Heart right ventricle (tissue), 15 donors: ENCODE measurements at regions not wholly inside any gene's neighbourhood (a gene's known extent, or its start where the extent isn't known, plus 50 kb on each side); places are given as distances from the start of the nearest gene placed in this dataset.

Experiments
- ATAC-seq, 8 donors: fragments of 200-7000 bp; cut with Tn5 transposase; one replicate each; pipeline ENCODE4 v1.9.1; 2020; ENCODE audit warnings: mild to moderate bottlenecking in 8 of 8, moderate library complexity in 8 of 8, moderate number of reproducible peaks in 1 of 8
- DNase-seq, 2 donors: peaks; one replicate each; pipeline ENCODE4 v3.0.0-alpha.2; 2020
- H3K27ac ChIP-seq, 10 donors: fragments of 200-600 bp; sonication (generic) in 2 of 10; one replicate each; pipeline versions ENCODE4 v1.5.0 to v1.8.0; 2020 to 2022; ENCODE audit warnings: mild to moderate bottlenecking in 3 of 10
- H3K27me3 ChIP-seq, 7 donors: fragments of 200-600 bp; one replicate each; pipeline ENCODE4 v1.8.0; 2021 to 2022; ENCODE audit warnings: mild to moderate bottlenecking in 2 of 7
- H3K36me3 ChIP-seq, 9 donors: fragments of 200-600 bp; sonication (generic) in 1 of 9; one replicate each; pipeline versions ENCODE4 v1.5.0 to v1.8.0; 2020 to 2022; ENCODE audit warnings: mild to moderate bottlenecking in 2 of 9
- H3K4me1 ChIP-seq, 9 donors: fragments of 200-600 bp; sonication (generic) in 1 of 9; one replicate each; pipeline versions ENCODE4 v1.5.0 to v1.8.0; 2020 to 2022; ENCODE audit warnings: mild to moderate bottlenecking in 4 of 9
- H3K4me3 ChIP-seq, 10 donors: fragments of 200-600 bp; sonication (generic) in 2 of 10; one replicate each; pipeline versions ENCODE4 v1.5.0 to v1.8.0; 2020 to 2022; ENCODE audit warnings: mild to moderate bottlenecking in 7 of 10, moderate library complexity in 2 of 10
- H3K9me3 ChIP-seq, 11 donors: fragments of 200-600 bp in 10 of 11; sonication (generic) in 2 of 11; one replicate each; pipeline versions ENCODE4 v1.5.0 to v1.8.0; 2013 to 2022; ENCODE audit warnings: mild to moderate bottlenecking in 2 of 11, control low read depth in 1 of 11, moderate library complexity in 1 of 11
- intact Hi-C, 10 donors: fragments of 100-400 bp; cut with DNase I; formaldehyde crosslinking; loops; one replicate each; pipeline versions ENCODE4 v1.11.1 to v1.14.2; 2022
- TF ChIP-seq, protein P1 (sequence below), 9 donors: fragments of 200-600 bp; sonication (generic) in 2 of 9; IDR thresholded peaks; one replicate each; pipeline versions ENCODE4 v1.5.0 to v1.8.0; 2021 to 2022; ENCODE audit warnings: antibody characterized with exemption in 9 of 9, mild to moderate bottlenecking in 5 of 9, moderate library complexity in 1 of 9
- donor health status: Arrhythmogenic right ventricular cardiomyopathy.
- donor health status: ischemic (EF 13 %, LVEDD 7.1; RV severe dilation, severe dysfunction).
- donor health status: DM: no; HTN: yes; CAD: no.
- donor health status: DM: no; HTN: no; CAD: no.
- donor health status: ischemic (EF 25% LVEDD 6.9; RV normal size, moderate dysfunction).
- donor health status: ischemic (EF 25% LVEDD 5.7; RV mildly dilated, moderate dysfunction).
- donor health status: healthy.
- donor health status: DM: yes; HTN: yes; CAD: no.
- donor health status: Ischemic cardiomyopathy.
- donor health status: ischemic (EF 35%, LVEDD 5.7; RV mildly dilated, moderate dysfunction).
- donor health status: nonischemic (EF 11% LVEDD 7.7; RV severe dilation, severe dysfunction).
- donor health status: DM: yes; HTN: yes; CAD: no.
- donor health status: PGD.
- donor health status: ischemic (EF 29% LVEDD 5.4; RV normal size, mild dysfunction).
- donor health status: nonischemic (EF 23%, LVEDD 6.1; RV moderate dilation, normal function).

DNA sequence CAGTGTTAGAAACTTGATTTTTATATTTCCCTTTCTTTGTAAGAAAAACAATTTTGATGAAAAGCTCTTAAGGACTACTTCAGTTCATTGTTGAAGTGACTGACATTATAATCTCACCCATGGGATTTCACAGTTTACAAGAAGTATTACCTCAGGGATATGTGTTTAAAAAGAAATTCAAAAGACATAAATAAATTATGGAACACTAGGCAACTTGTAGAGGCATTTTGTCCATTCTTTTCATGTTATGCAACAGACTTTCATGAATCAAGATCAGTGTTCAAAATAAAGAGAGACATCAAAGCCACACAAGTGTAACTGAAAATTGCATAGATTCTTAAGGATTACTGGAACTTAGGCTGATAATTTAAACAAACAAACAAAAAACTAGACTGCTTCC lies 196.8 kb upstream of the AGTR1 start:
- DNase-seq (no peak), ATAC-seq (no peak)
- peaks cover 0 to 11% (median 0%) of the 10 kb centered on the region in 11 donors for H3K9me3 ChIP-seq
- H3K4me1 ChIP-seq, result no peaks in the 10 kb centered on the region
- intact Hi-C loops, result no loop called here
- no peaks in the 10 kb centered on the region for H3K36me3 ChIP-seq
- no peak overlapping the region for H3K4me3 ChIP-seq
- H3K27ac ChIP-seq, result no peak overlapping the region
- TF ChIP-seq, protein P1, sequence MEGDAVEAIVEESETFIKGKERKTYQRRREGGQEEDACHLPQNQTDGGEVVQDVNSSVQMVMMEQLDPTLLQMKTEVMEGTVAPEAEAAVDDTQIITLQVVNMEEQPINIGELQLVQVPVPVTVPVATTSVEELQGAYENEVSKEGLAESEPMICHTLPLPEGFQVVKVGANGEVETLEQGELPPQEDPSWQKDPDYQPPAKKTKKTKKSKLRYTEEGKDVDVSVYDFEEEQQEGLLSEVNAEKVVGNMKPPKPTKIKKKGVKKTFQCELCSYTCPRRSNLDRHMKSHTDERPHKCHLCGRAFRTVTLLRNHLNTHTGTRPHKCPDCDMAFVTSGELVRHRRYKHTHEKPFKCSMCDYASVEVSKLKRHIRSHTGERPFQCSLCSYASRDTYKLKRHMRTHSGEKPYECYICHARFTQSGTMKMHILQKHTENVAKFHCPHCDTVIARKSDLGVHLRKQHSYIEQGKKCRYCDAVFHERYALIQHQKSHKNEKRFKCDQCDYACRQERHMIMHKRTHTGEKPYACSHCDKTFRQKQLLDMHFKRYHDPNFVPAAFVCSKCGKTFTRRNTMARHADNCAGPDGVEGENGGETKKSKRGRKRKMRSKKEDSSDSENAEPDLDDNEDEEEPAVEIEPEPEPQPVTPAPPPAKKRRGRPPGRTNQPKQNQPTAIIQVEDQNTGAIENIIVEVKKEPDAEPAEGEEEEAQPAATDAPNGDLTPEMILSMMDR (IDR thresholded peaks at IDR 0.05), result no peak
- no peaks in the 10 kb centered on the region for H3K27me3 ChIP-seq

DNA sequence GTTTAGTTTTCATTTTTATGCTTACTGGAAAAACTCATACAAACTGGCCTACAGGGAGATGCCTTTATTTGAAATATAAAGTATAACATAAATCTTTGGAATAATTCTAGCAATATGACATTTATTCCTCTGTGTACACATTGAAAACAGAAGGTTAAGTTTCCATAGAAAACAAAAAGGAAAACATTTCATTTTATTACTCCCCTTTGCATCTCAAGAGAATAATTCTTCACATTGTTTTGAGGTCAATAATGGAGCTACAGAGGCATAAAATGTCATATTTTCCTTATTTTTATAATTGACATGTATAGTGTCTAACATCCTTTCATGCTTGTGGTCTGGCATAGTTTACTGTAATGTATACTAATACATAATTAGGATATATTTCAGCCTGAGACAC lies 187.6 kb upstream of the AGTR1 start:
- Histone ChIP-seq H3K27me3 (no peaks in the 10 kb centered on the region), H3K27ac (no peak overlapping the region), H3K36me3 (no peaks in the 10 kb centered on the region), H3K9me3 (peaks cover 0 to 6% (median 0%) of the 10 kb centered on the region in 11 donors), H3K4me1 (peaks cover 0 to 3% (median 0%) of the 10 kb centered on the region in 9 donors), H3K4me3 (no peak overlapping the region)
- DNase-seq (no peak), ATAC-seq (no peak)
- TF ChIP-seq, protein P1 (IDR thresholded peaks at IDR 0.05), result no peak
- intact Hi-C loops, result no loop called here

DNA sequence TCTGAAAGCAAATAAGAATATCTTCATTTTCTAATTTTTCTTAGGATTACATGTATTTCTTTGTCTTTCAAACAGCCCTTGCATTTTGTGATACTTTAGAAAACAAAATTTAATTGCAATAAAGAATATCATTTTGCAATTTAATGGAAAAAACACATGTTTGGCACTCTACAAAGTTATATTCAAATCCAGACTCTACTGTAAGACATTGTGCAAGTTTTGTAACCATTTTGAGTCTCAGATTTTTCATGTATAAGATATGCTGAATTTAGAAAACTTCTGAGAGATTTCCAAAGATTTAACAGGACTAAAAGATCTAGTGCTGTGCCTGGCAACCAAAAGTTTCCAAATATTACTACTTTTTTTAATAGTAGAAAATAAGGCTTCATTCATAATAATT lies 187.1 kb upstream of the AGTR1 start:
- Histone ChIP-seq H3K4me1 (peaks cover 0 to 3% (median 0%) of the 10 kb centered on the region in 9 donors), H3K36me3 (no peaks in the 10 kb centered on the region), H3K27ac (no peak overlapping the region), H3K27me3 (no peaks in the 10 kb centered on the region), H3K9me3 (peaks cover 0 to 1% (median 0%) of the 10 kb centered on the region in 11 donors), H3K4me3 (no peak overlapping the region)
- no peak for ATAC-seq
- TF ChIP-seq, protein P1 (IDR thresholded peaks at IDR 0.05), result no peak
- intact Hi-C loops, result no loop called here
- DNase-seq, result no peak

DNA sequence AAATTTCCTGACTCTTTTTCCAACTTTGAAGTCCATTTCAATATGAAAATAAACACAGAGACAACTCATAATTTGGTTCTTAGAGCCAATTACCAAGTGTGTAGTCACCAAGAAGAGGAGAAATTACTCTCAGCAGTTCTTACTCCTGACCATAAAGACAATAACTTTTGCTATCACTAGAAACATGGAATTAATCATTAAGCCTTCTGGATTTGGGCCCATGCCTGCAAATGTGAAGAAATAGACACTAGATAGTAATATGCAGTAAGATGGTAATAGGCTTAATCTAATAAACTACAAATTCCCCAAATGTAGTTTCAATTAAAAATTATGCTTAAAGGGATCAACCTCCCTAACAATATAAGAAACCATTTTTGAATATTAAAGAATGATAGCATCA lies 185.1 kb upstream of the AGTR1 start:
- H3K9me3 ChIP-seq, result no peaks in the 10 kb centered on the region
- H3K27me3 ChIP-seq, result no peaks in the 10 kb centered on the region
- intact Hi-C loops, result no loop called here
- peaks cover 0 to 3% (median 0%) of the 10 kb centered on the region in 9 donors for H3K4me1 ChIP-seq
- H3K36me3 ChIP-seq, result no peaks in the 10 kb centered on the region
- TF ChIP-seq, protein P1 (IDR thresholded peaks at IDR 0.05), result no peak
- DNase-seq (no peak), ATAC-seq (no peak)
- H3K4me3 ChIP-seq, result no peak overlapping the region
- no peak overlapping the region for H3K27ac ChIP-seq

DNA sequence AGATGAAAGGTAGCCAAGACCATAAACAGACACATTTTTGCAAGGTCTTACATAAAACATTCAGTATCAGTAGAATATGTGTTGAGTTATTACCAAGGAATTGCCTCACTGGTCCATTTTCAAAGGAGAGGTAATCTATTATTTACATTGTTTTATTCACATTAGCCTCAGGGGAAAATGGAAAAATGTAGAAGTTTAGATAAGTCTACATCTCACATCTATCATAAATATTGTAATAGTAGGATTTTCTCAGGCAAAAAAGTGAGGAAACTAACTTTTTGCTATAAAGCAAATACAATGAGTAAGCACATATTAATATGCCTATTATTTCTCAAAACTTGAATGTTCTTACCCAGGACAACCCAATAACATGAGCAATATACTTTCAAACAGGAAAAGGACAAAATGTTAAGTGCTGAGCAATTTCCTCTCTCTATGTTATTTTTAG lies 184.6 kb upstream of the AGTR1 start:
- DNase-seq (no peak), ATAC-seq (no peak)
- Histone ChIP-seq H3K27ac (no peak overlapping the region), H3K9me3 (no peaks in the 10 kb centered on the region), H3K4me3 (no peak overlapping the region), H3K36me3 (no peaks in the 10 kb centered on the region), H3K4me1 (peaks cover 0 to 3% (median 0%) of the 10 kb centered on the region in 9 donors), H3K27me3 (no peaks in the 10 kb centered on the region)
- intact Hi-C loops, result no loop called here
- TF ChIP-seq, protein P1 (IDR thresholded peaks at IDR 0.05), result no peak
